ENCODE measurements at regions not wholly inside any gene's neighbourhood (a gene's known extent, or its start where the extent isn't known, plus 50 kb on each side); places are given as distances from the start of the nearest gene placed in this dataset.

- TF ChIP-seq YY1 (IDR thresholded peaks at IDR 0.05) (no peak), CTCF (IDR thresholded peaks at IDR 0.05; ENCODE audit: low read depth, low read length, missing input control) (no peak)
Measured at GRCh38 chr2:128456281-128456680, 137.6 kb upstream of the HS6ST1 start.

Data from liver (tissue), 2 donors.